ENCODE measurements at regions not wholly inside any gene's neighbourhood (a gene's known extent, or its start where the extent isn't known, plus 50 kb on each side); places are given as distances from the start of the nearest gene placed in this dataset.

- peaks cover 27% of the 10 kb centered on the region for H3K27me3 ChIP-seq (ENCODE audit: control insufficient read depth, insufficient read depth, low read length)
- TF ChIP-seq CTCF (IDR thresholded peaks at IDR 0.05; ENCODE audit: low read depth, low read length): no peak
- no peak overlapping the region for H3K27ac ChIP-seq (ENCODE audit: low read depth, low read length)
- DNase-seq (ENCODE audit: low read depth, low spot score): no peak
- peaks cover 3% of the 10 kb centered on the region; the same call in 1 of the 2 replicates for H3K9me3 ChIP-seq (ENCODE audit: control insufficient read depth, insufficient read depth, low read length)
- H3K4me3 ChIP-seq (ENCODE audit: low read depth, low read length): no peak overlapping the region
- POLR2A ChIA-PET: no interaction called here
- CTCF ChIA-PET: no interaction called here
Measured at GRCh38 chr12:132436791-132437251, 53.1 kb upstream of the FBRSL1 start.

- ChIA-PET CTCF (no interaction called here), POLR2A (no interaction called here)
- no peak for TF ChIP-seq CTCF (IDR thresholded peaks at IDR 0.05; ENCODE audit: low read depth, low read length)
- no peak overlapping the region for H3K4me3 ChIP-seq (ENCODE audit: low read depth, low read length)
- H3K9me3 ChIP-seq (ENCODE audit: control insufficient read depth, insufficient read depth, low read length): no peaks in the 10 kb centered on the region; the same call in 1 of the 2 replicates
- no peak overlapping the region for H3K27ac ChIP-seq (ENCODE audit: low read depth, low read length)
- H3K27me3 ChIP-seq (ENCODE audit: control insufficient read depth, insufficient read depth, low read length): peaks cover 35% of the 10 kb centered on the region
- no peak for DNase-seq (ENCODE audit: low read depth, low spot score)
Measured at GRCh38 chr12:132435486-132436187, 54.3 kb upstream of the FBRSL1 start.

- DNase-seq (ENCODE audit: low read depth, low spot score): no peak
- Histone ChIP-seq H3K9me3 (ENCODE audit: control insufficient read depth, insufficient read depth, low read length) (no peaks in the 10 kb centered on the region; the same call in 1 of the 2 replicates), H3K27me3 (ENCODE audit: control insufficient read depth, insufficient read depth, low read length) (peaks cover 50% of the 10 kb centered on the region), H3K27ac (ENCODE audit: low read depth, low read length) (no peak overlapping the region), H3K4me3 (ENCODE audit: low read depth, low read length) (no peak overlapping the region)
- POLR2A ChIA-PET: no interaction called here
- no peak for TF ChIP-seq CTCF (IDR thresholded peaks at IDR 0.05; ENCODE audit: low read depth, low read length)
- CTCF ChIA-PET: no interaction called here
Measured at GRCh38 chr12:132433641-132434395, 56.1 kb upstream of the FBRSL1 start.

GRCh38 chr12:132432721-132433577 is 57.0 kb upstream of the FBRSL1 start:
- no peak overlapping the region for H3K4me3 ChIP-seq (ENCODE audit: low read depth, low read length)
- H3K27me3 ChIP-seq (ENCODE audit: control insufficient read depth, insufficient read depth, low read length): peaks cover 55% of the 10 kb centered on the region
- H3K27ac ChIP-seq (ENCODE audit: low read depth, low read length): no peak overlapping the region
- ChIA-PET CTCF (no interaction called here), POLR2A (no interaction called here)
- TF ChIP-seq CTCF (IDR thresholded peaks at IDR 0.05; ENCODE audit: low read depth, low read length): no peak
- no peak for DNase-seq (ENCODE audit: low read depth, low spot score)
- H3K9me3 ChIP-seq (ENCODE audit: control insufficient read depth, insufficient read depth, low read length): no peaks in the 10 kb centered on the region; the same call in 1 of the 2 replicates

All from AG04450 (cell line).